ENCODE measurements at regions not wholly inside any gene's neighbourhood (a gene's known extent, or its start where the extent isn't known, plus 50 kb on each side); places are given as distances from the start of the nearest gene placed in this dataset.

GRCh38 chr13:109509154-109509900, 277.1 kb downstream of the IRS2 start:
- peaks cover 3% of the 10 kb centered on the region for H3K27me3 Mint-ChIP-seq
- H3K27ac Mint-ChIP-seq: peak overlapping the region; percentile 75
- TF ChIP-seq CTCF (conservative IDR thresholded peaks at IDR 0.05): no peak
- H3K4me3 Mint-ChIP-seq: peak overlapping the region; percentile 23
- H3K36me3 Mint-ChIP-seq: no peaks in the 10 kb centered on the region
- H3K9me3 Mint-ChIP-seq: peaks cover 15% of the 10 kb centered on the region
- no peak for DNase-seq (ENCODE audit: extremely low spot score, unreplicated experiment)
- H3K4me1 Mint-ChIP-seq (ENCODE audit: unreplicated experiment): no peaks in the 10 kb centered on the region

GRCh38 chr13:109500146-109500773, 286.1 kb downstream of the IRS2 start:
- no peaks in the 10 kb centered on the region for H3K27me3 Mint-ChIP-seq
- H3K9me3 Mint-ChIP-seq: no peaks in the 10 kb centered on the region
- no peak for DNase-seq (ENCODE audit: extremely low spot score, unreplicated experiment)
- H3K27ac Mint-ChIP-seq: no peak overlapping the region
- H3K4me3 Mint-ChIP-seq: no peak overlapping the region
- no peaks in the 10 kb centered on the region for H3K36me3 Mint-ChIP-seq
- peak; percentile 37 for TF ChIP-seq CTCF (conservative IDR thresholded peaks at IDR 0.05)
- peaks cover 6% of the 10 kb centered on the region for H3K4me1 Mint-ChIP-seq (ENCODE audit: unreplicated experiment)

GRCh38 chr13:109497917-109498316, 288.5 kb downstream of the IRS2 start:
- H3K4me1 Mint-ChIP-seq (ENCODE audit: unreplicated experiment): peaks cover 11% of the 10 kb centered on the region
- no peaks in the 10 kb centered on the region for H3K36me3 Mint-ChIP-seq
- no peak for DNase-seq (ENCODE audit: extremely low spot score, unreplicated experiment)
- no peak overlapping the region for H3K4me3 Mint-ChIP-seq
- H3K27ac Mint-ChIP-seq: no peak overlapping the region
- TF ChIP-seq CTCF (conservative IDR thresholded peaks at IDR 0.05): no peak
- no peaks in the 10 kb centered on the region for H3K27me3 Mint-ChIP-seq
- no peaks in the 10 kb centered on the region for H3K9me3 Mint-ChIP-seq

GRCh38 chr13:109496216-109496615, 290.2 kb downstream of the IRS2 start:
- Mint-ChIP-seq H3K9me3 (no peaks in the 10 kb centered on the region), H3K27ac (no peak overlapping the region), H3K4me1 (ENCODE audit: unreplicated experiment) (peaks cover 11% of the 10 kb centered on the region), H3K27me3 (no peaks in the 10 kb centered on the region), H3K4me3 (no peak overlapping the region), H3K36me3 (no peaks in the 10 kb centered on the region)
- DNase-seq (ENCODE audit: extremely low spot score, unreplicated experiment): no peak
- TF ChIP-seq CTCF (conservative IDR thresholded peaks at IDR 0.05): no peak

- no peaks in the 10 kb centered on the region for H3K27me3 Mint-ChIP-seq
- no peaks in the 10 kb centered on the region for H3K9me3 Mint-ChIP-seq
- TF ChIP-seq CTCF (conservative IDR thresholded peaks at IDR 0.05): no peak
- H3K4me1 Mint-ChIP-seq (ENCODE audit: unreplicated experiment): peaks cover 11% of the 10 kb centered on the region
- no peak for DNase-seq (ENCODE audit: extremely low spot score, unreplicated experiment)
- no peaks in the 10 kb centered on the region for H3K36me3 Mint-ChIP-seq
- peak overlapping the region; percentile 63 for H3K27ac Mint-ChIP-seq
- peak overlapping the region; percentile 1 for H3K4me3 Mint-ChIP-seq
Measured at GRCh38 chr13:109494925-109495369, 291.4 kb downstream of the IRS2 start.

Data from type B pancreatic cell (in vitro differentiated cells).